HCEC 1CT (cell line): ENCODE measurements at regions not wholly inside any gene's neighbourhood (a gene's known extent, or its start where the extent isn't known, plus 50 kb on each side); places are given as distances from the start of the nearest gene placed in this dataset.
A peak's percentile ranks its signal among the peaks of the same experiment; 100 is the strongest.
"Not testable (repeated sequence)": the region's sequence is repeated elsewhere in the genome, so short reads cannot be mapped to it uniquely, and the experiment has no call there.

ENCODE experiments used
- DNase-seq: peaks from one replicate; pipeline ENCODE4 v3.0.0-alpha.2; 2017

DNA sequence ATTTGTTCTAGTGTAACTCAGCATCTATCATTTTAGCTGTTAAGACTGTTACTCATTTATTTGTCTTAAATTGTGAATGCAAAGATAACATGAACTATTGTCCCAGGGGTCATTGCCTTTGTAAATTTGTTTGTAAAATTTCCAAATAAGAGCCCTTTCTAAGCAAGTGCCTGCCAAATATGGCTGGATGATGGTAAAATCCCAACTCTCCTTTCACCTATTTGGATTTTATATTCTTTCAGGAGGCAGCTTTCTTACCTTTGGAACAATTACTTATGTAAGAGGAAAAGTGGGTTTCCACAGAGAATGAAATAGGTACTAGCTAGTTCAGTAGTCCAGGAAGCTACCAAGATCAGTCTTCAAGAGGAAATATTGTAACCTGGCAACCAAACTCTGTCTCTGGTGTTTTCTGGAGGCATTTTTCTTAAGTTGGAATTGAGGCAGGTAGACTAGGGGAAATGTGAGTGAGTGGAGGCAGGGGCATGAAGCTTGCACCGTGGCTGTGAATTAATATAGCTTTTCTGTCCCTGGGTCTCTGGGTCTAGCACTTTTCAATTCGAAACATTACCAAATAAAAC lies 88.5 kb upstream of the XIST start:
- DNase-seq, result no peak

GRCh38 chrX:73937843-73938242 lies 85.3 kb upstream of the XIST start:
- DNase-seq, result peak; percentile 25

- no peak for DNase-seq
Observed at GRCh38 chrX:73932522-73932921, 80.0 kb upstream of the XIST start.

- peak; percentile 4 for DNase-seq
Observed at GRCh38 chrX:73930300-73930699, 77.8 kb upstream of the XIST start.

DNA sequence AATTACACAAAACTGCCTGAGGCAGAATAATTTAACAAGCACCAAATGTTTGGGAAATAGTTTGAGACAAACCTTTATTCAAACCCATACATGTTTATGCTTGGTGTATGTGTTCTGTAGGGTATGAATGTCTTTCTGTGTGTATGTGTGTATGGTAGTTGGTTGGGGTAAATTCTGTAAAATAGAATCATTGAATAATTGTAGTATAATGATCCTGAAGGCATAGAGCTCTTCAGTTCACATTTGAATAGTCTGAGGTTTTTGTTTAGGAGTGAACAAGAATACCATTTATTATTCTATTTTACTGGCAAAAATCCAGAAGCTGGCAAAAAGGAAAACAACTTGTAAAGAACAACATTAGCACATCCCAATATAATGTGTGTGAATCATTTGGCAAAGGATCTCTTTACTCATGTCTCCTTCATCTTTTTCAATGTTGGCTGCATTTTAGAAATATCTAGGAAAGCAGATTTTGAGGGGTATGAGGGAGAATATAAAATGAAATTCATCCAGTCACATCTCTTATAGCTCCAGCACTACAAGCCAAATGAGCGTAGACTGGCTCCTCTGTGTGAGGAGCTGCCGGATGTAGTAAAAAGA lies 70.4 kb upstream of the XIST start:
- peak; percentile 18 for DNase-seq

DNA sequence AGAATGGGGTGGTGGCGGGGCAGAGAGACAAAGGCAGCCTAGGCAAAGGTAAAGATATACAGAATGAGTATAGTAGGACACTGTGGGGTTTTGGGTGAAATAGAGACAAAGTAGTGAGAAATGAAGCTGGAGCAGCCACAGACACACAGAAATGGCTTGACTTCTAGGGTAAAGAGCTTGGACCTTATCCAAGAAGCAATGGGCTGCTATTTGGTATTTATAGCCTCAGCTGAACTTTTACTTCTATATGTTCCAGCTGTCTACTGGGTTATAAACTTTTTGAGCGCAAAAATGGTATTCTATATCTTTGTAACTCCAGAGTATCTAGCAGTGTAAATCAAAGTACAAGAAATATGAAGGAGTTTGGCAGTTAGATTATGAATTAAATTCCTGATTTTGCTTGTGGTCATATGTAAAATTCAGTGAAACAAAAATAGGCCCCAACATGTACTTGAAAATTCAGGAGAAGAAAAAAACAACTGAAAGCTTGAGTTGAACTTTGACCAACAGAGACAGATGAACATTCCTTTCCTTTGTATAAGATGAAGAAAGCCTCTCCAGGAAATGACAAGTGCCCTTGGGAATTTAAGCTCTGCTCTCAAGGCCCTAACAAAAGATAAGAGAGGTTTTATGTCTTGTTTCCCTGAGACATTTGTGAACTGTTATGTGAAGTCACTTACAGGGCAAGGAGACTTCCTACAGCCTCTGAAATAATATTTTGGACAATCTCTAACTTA lies 64.6 kb upstream of the XIST start:
- peak; percentile 89 for DNase-seq

DNA sequence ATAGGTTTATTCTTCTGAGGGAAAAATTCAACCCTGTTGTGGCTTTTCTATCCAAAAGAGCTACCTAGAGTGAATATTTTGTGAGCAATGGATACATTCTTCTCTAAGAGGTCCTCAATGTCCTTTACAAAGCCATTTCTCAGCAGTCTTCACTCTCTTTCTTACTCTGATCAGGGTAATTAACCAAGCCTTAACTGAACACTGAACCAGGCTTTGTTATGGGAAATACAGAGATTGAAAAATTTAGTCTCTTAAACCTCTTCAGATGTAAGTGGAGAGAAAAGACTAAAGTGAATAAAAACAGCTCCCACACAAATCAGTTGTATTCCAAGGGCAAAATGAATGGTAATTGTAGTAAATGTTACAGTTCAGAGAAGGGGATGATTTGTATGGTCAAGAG lies 64.0 kb upstream of the XIST start:
- no peak for DNase-seq

DNA sequence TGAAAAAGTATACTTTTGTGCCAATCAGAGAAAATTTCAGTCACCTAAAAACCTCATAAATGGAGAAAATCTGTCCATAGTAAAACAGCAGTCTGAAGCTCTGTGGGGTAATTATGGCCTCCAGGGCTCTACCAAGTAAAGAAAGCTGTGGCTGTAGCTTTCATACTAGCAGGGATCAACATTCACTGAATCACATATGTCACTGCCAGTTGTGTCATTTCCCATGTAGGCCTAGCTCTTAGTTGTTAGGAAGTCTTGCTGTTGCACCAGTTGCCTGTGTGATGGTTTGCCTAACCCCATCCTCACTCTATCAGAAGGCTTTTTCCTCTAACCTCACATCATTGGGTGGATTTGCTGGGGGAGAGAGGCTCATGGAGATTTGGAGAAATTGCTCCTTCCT lies 62.3 kb upstream of the XIST start:
- DNase-seq, result not testable (repeated sequence)

DNA sequence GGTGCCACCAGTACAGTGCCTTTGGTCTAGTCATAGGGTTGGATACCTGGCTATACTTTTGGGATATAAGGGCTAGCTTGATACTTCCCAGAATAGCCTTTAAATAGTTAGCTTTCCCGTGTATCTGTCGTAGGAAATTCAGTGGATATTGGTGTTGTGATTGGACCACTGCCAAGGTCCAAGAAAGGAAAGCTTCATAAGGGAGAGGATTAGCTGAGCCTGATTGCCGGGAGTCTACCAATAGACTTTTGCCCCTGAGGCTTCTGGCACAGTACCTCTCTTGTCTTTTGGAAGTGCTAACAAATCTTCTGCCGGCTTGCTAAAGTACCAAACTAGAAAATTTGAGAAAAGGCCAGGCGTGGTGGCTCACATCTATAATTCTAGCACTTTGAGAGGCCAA lies 61.1 kb upstream of the XIST start:
- no peak for DNase-seq

GRCh38 chrX:73911946-73912345 lies 59.4 kb upstream of the XIST start:
- not testable (repeated sequence) for DNase-seq

DNA sequence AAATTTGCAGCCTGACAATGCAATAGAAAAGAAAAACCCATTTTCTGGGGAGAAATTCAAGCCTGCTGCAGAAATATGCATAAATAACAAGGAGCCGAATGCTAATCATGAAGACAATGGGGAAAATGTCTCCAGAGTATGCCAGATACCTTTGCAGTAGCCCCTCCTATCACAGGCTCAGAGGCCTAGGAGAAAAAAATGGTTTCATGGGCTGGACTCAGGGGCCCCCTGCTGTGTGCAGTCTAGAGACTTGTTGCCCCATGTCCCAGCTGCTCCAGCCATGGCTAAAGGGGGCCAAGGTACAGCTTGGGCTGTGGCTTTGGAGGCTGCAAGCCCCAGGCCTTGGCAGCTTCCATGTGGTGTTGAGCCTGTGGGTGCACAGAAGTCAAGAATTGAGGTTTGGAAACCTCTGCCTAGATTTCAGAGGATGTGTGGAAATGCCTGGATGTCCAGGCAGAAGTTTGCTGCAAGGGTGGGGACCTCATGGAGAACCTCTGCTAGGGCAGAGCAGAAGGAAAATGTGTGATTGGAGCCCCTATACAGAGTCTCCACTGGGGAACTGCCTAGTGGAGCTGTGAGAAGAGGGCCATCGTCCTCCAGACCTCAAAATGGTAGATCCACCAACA lies 53.3 kb upstream of the XIST start:
- DNase-seq, result not testable (repeated sequence)

- DNase-seq, result no peak
Observed at GRCh38 chrX:73903941-73904340, 51.4 kb upstream of the XIST start.
